ENCODE measurements at regions not wholly inside any gene's neighbourhood (a gene's known extent, or its start where the extent isn't known, plus 50 kb on each side); places are given as distances from the start of the nearest gene placed in this dataset.
A peak's percentile ranks its signal among the peaks of the same experiment; 100 is the strongest.
"Not testable (repeated sequence)": the region's sequence is repeated elsewhere in the genome, so short reads cannot be mapped to it uniquely, and the experiment has no call there.

GRCh38 chr3:125916376-125916978, 52.5 kb upstream of the ROPN1B start:
- DNase-seq (ENCODE audit: low read depth) = peak; percentile 88

- DNase-seq (ENCODE audit: low read depth) = not testable (repeated sequence)
Measured at GRCh38 chr3:125917020-125917549, 51.9 kb upstream of the ROPN1B start.

GRCh38 chr3:125918024-125918423, 51.0 kb upstream of the ROPN1B start:
- not testable (repeated sequence) for DNase-seq (ENCODE audit: low read depth)

- DNase-seq (ENCODE audit: low read depth) = not testable (repeated sequence)
Measured at GRCh38 chr3:125918451-125918850, 50.5 kb upstream of the ROPN1B start.

- not testable (repeated sequence) for DNase-seq (ENCODE audit: low read depth)
Measured at GRCh38 chr3:125918866-125919265, 50.1 kb upstream of the ROPN1B start.

Data from stimulated activated CD8-positive, alpha-beta memory T cell treated with anti-CD3 and anti-CD28 coated beads, Interleukin-12 subunit alpha, Interleukin-12 subunit beta, amount 100 ng/mL, for 1 hour (primary cell).